ENCODE measurements at regions not wholly inside any gene's neighbourhood (a gene's known extent, or its start where the extent isn't known, plus 50 kb on each side); places are given as distances from the start of the nearest gene placed in this dataset.

GRCh38 chr9:102362470-102363132, 624.2 kb upstream of the GRIN3A start:
- Histone ChIP-seq H3K14ac (ENCODE audit: low read length) (no peak overlapping the region), H3K27me3 (ENCODE audit: control insufficient read depth in 3 of 3, insufficient read depth in 3 of 3, low read depth in 1 of 3, low read length in 3 of 3) (no peaks in the 10 kb centered on the region), H3K27ac (replicated peaks; ENCODE audit: low read length) (no peak overlapping the region), H2AK5ac (ENCODE audit: low read depth, low read length) (no peak overlapping the region), H3K18ac (ENCODE audit: low read length) (no peak overlapping the region), H3K4me1 (ENCODE audit: control insufficient read depth in 2 of 2, insufficient read depth in 1 of 2, low read depth in 1 of 2, low read length in 2 of 2) (no peaks in the 10 kb centered on the region), H3K23ac (ENCODE audit: low read depth, low read length, poor library complexity) (no peak overlapping the region), H2BK12ac (ENCODE audit: low read length) (no peak overlapping the region), H3K4ac (ENCODE audit: low read length) (no peak overlapping the region), H3K36me3 (replicated peaks in 1 of 2; ENCODE audit: control insufficient read depth in 2 of 2, insufficient read depth in 2 of 2, low read length in 2 of 2) (no peaks in the 10 kb centered on the region), H4K91ac (ENCODE audit: low read depth, low read length, poor library complexity) (no peak overlapping the region), H3K9me3 (replicated peaks in 1 of 2; ENCODE audit: control insufficient read depth in 2 of 2, insufficient read depth in 1 of 2, low read depth in 1 of 2, low read length in 2 of 2) (no peaks in the 10 kb centered on the region), H3K4me2 (ENCODE audit: insufficient read depth, low read length, poor library complexity, severe bottlenecking) (no peak overlapping the region), H2BK120ac (ENCODE audit: low read depth, low read length) (no peak overlapping the region), H4K8ac (ENCODE audit: low read depth, low read length) (no peak overlapping the region), H3K9ac (ENCODE audit: low read depth, low read length, poor library complexity) (no peak overlapping the region), H3K79me1 (ENCODE audit: low read depth, low read length) (no peaks in the 10 kb centered on the region), H2AFZ (ENCODE audit: low read length) (no peak overlapping the region), H3K4me3 (ENCODE audit: low read length in 2 of 2) (no peak overlapping the region), H2BK5ac (ENCODE audit: low read length) (no peak overlapping the region), H2BK15ac (ENCODE audit: low read length) (no peak overlapping the region)
- no peak for DNase-seq (ENCODE audit: low spot score)
- no CpG with 5 or more reads among the region's 6 CpGs for WGBS, 2 donors (ENCODE audit: extremely low coverage in 2 of 2, insufficient read length in 2 of 2, insufficient replicate concordance in 1 of 2)

DNA sequence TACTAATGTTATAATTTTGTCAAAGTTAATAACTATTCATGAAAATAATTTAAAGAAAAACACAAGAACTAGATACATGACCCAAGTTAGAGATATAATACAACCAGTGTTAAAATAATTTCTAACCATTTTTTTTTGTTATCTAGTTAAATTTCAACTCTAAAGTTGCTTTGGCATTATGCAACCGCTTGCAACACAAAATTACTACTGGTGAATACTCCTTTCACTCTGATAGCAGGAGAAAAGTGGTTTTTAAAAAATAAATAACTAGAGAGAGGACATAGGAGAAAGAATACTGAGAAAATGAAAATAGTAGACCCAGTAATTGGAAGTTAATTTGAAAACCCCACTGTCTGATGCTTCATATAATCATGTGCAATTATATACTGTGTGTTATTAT, 622.4 kb upstream of the GRIN3A start:
- Histone ChIP-seq H3K4me2 (ENCODE audit: insufficient read depth, low read length, poor library complexity, severe bottlenecking) (no peak overlapping the region), H3K27me3 (ENCODE audit: control insufficient read depth in 3 of 3, insufficient read depth in 3 of 3, low read depth in 1 of 3, low read length in 3 of 3) (no peaks in the 10 kb centered on the region), H3K79me1 (ENCODE audit: low read depth, low read length) (no peaks in the 10 kb centered on the region), H3K18ac (ENCODE audit: low read length) (no peak overlapping the region), H3K9ac (ENCODE audit: low read depth, low read length, poor library complexity) (no peak overlapping the region), H4K8ac (ENCODE audit: low read depth, low read length) (no peak overlapping the region), H3K36me3 (replicated peaks in 1 of 2; ENCODE audit: control insufficient read depth in 2 of 2, insufficient read depth in 2 of 2, low read length in 2 of 2) (no peaks in the 10 kb centered on the region), H4K91ac (ENCODE audit: low read depth, low read length, poor library complexity) (no peak overlapping the region), H2AFZ (ENCODE audit: low read length) (no peak overlapping the region), H3K14ac (ENCODE audit: low read length) (no peak overlapping the region), H3K23ac (ENCODE audit: low read depth, low read length, poor library complexity) (no peak overlapping the region), H3K4me3 (ENCODE audit: low read length in 2 of 2) (no peak overlapping the region), H2BK12ac (ENCODE audit: low read length) (no peak overlapping the region), H2AK5ac (ENCODE audit: low read depth, low read length) (no peak overlapping the region), H3K9me3 (replicated peaks in 1 of 2; ENCODE audit: control insufficient read depth in 2 of 2, insufficient read depth in 1 of 2, low read depth in 1 of 2, low read length in 2 of 2) (no peaks in the 10 kb centered on the region), H2BK15ac (ENCODE audit: low read length) (no peak overlapping the region), H2BK5ac (ENCODE audit: low read length) (no peak overlapping the region), H2BK120ac (ENCODE audit: low read depth, low read length) (no peak overlapping the region), H3K4me1 (ENCODE audit: control insufficient read depth in 2 of 2, insufficient read depth in 1 of 2, low read depth in 1 of 2, low read length in 2 of 2) (no peaks in the 10 kb centered on the region), H3K27ac (replicated peaks; ENCODE audit: low read length) (no peak overlapping the region), H3K4ac (ENCODE audit: low read length) (no peak overlapping the region)
- WGBS, 2 donors (ENCODE audit: extremely low coverage in 2 of 2, insufficient read length in 2 of 2, insufficient replicate concordance in 1 of 2), result no CpG with 5 or more reads among the region's 1 CpG
- DNase-seq (ENCODE audit: low spot score), result no peak

DNA sequence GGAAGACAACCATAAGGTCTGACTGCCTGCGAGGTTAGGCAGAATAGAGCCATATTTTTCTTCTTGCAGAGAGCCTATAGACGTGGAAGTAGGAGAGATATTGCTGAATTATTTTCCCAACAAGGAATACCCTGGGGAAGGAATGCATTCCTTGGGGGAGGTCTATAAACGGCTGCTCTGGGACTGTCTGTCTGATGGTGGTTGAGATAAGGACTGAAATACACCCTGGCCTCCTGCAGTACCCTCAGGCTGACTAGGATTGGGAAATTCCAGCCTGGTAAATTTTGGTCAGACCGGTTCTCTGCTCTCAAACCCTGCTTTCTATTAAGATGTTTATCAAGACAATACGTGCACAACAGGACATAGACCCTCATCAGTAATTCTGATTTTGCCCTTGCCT, 617.5 kb upstream of the GRIN3A start:
- Histone ChIP-seq H3K27me3 (ENCODE audit: control insufficient read depth in 3 of 3, insufficient read depth in 3 of 3, low read depth in 1 of 3, low read length in 3 of 3) (no peaks in the 10 kb centered on the region), H3K14ac (ENCODE audit: low read length) (no peak overlapping the region), H2AFZ (ENCODE audit: low read length) (no peak overlapping the region), H4K91ac (ENCODE audit: low read depth, low read length, poor library complexity) (no peak overlapping the region), H2BK12ac (ENCODE audit: low read length) (no peak overlapping the region), H3K4me1 (ENCODE audit: control insufficient read depth in 2 of 2, insufficient read depth in 1 of 2, low read depth in 1 of 2, low read length in 2 of 2) (no peaks in the 10 kb centered on the region), H3K18ac (ENCODE audit: low read length) (no peak overlapping the region), H3K23ac (ENCODE audit: low read depth, low read length, poor library complexity) (no peak overlapping the region), H2AK5ac (ENCODE audit: low read depth, low read length) (no peak overlapping the region), H3K9me3 (replicated peaks in 1 of 2; ENCODE audit: control insufficient read depth in 2 of 2, insufficient read depth in 1 of 2, low read depth in 1 of 2, low read length in 2 of 2) (no peaks in the 10 kb centered on the region), H4K8ac (ENCODE audit: low read depth, low read length) (no peak overlapping the region), H3K4ac (ENCODE audit: low read length) (no peak overlapping the region), H3K27ac (replicated peaks; ENCODE audit: low read length) (no peak overlapping the region), H3K36me3 (replicated peaks in 1 of 2; ENCODE audit: control insufficient read depth in 2 of 2, insufficient read depth in 2 of 2, low read length in 2 of 2) (no peaks in the 10 kb centered on the region), H3K9ac (ENCODE audit: low read depth, low read length, poor library complexity) (no peak overlapping the region), H2BK120ac (ENCODE audit: low read depth, low read length) (no peak overlapping the region), H2BK5ac (ENCODE audit: low read length) (no peak overlapping the region), H2BK15ac (ENCODE audit: low read length) (no peak overlapping the region), H3K4me3 (ENCODE audit: low read length in 2 of 2) (no peak overlapping the region), H3K4me2 (ENCODE audit: insufficient read depth, low read length, poor library complexity, severe bottlenecking) (no peak overlapping the region), H3K79me1 (ENCODE audit: low read depth, low read length) (no peaks in the 10 kb centered on the region)
- DNase-seq (ENCODE audit: low spot score), result no peak
- no CpG with 5 or more reads among the region's 5 CpGs for WGBS, 2 donors (ENCODE audit: extremely low coverage in 2 of 2, insufficient read length in 2 of 2, insufficient replicate concordance in 1 of 2)

- no peak overlapping the region for H2BK12ac ChIP-seq (ENCODE audit: low read length)
- H2BK5ac ChIP-seq (ENCODE audit: low read length), result no peak overlapping the region
- WGBS, 2 donors (ENCODE audit: extremely low coverage in 2 of 2, insufficient read length in 2 of 2, insufficient replicate concordance in 1 of 2), result no CpG with 5 or more reads among the region's 1 CpG
- no peak overlapping the region for H3K14ac ChIP-seq (ENCODE audit: low read length)
- no peak overlapping the region for H4K8ac ChIP-seq (ENCODE audit: low read depth, low read length)
- no peaks in the 10 kb centered on the region for H3K36me3 ChIP-seq (replicated peaks in 1 of 2; ENCODE audit: control insufficient read depth in 2 of 2, insufficient read depth in 2 of 2, low read length in 2 of 2)
- H3K27me3 ChIP-seq (ENCODE audit: control insufficient read depth in 3 of 3, insufficient read depth in 3 of 3, low read depth in 1 of 3, low read length in 3 of 3), result no peaks in the 10 kb centered on the region
- H2BK120ac ChIP-seq (ENCODE audit: low read depth, low read length), result no peak overlapping the region
- H3K4me3 ChIP-seq (ENCODE audit: low read length in 2 of 2), result no peak overlapping the region
- no peak overlapping the region for H4K91ac ChIP-seq (ENCODE audit: low read depth, low read length, poor library complexity)
- H3K27ac ChIP-seq (replicated peaks; ENCODE audit: low read length), result no peak overlapping the region
- no peak for DNase-seq (ENCODE audit: low spot score)
- no peaks in the 10 kb centered on the region for H3K9me3 ChIP-seq (replicated peaks in 1 of 2; ENCODE audit: control insufficient read depth in 2 of 2, insufficient read depth in 1 of 2, low read depth in 1 of 2, low read length in 2 of 2)
- H3K79me1 ChIP-seq (ENCODE audit: low read depth, low read length), result no peaks in the 10 kb centered on the region
- H2AK5ac ChIP-seq (ENCODE audit: low read depth, low read length), result no peak overlapping the region
- no peak overlapping the region for H3K23ac ChIP-seq (ENCODE audit: low read depth, low read length, poor library complexity)
- no peak overlapping the region for H2BK15ac ChIP-seq (ENCODE audit: low read length)
- H2AFZ ChIP-seq (ENCODE audit: low read length), result no peak overlapping the region
- no peak overlapping the region for H3K4ac ChIP-seq (ENCODE audit: low read length)
- no peak overlapping the region for H3K9ac ChIP-seq (ENCODE audit: low read depth, low read length, poor library complexity)
- H3K4me2 ChIP-seq (ENCODE audit: insufficient read depth, low read length, poor library complexity, severe bottlenecking), result no peak overlapping the region
- no peak overlapping the region for H3K18ac ChIP-seq (ENCODE audit: low read length)
- no peaks in the 10 kb centered on the region for H3K4me1 ChIP-seq (ENCODE audit: control insufficient read depth in 2 of 2, insufficient read depth in 1 of 2, low read depth in 1 of 2, low read length in 2 of 2)
Observed at GRCh38 chr9:102354041-102354440, 615.6 kb upstream of the GRIN3A start.

All from neuronal stem cell (in vitro differentiated cells).